Neural crest cell (in vitro differentiated cells): ENCODE measurements at regions not wholly inside any gene's neighbourhood (a gene's known extent, or its start where the extent isn't known, plus 50 kb on each side); places are given as distances from the start of the nearest gene placed in this dataset.

Source experiments
- DNase-seq: peaks from one replicate; pipeline ENCODE4 v3.0.0; 2021; ENCODE audit warnings: low read depth, mixed read lengths, low spot score
- H3K27ac Mint-ChIP-seq: one replicate; pipeline ENCODE4 v1.8.0; 2021; ENCODE audit warnings: mild to moderate bottlenecking, mixed read lengths; ENCODE audit not compliant: unreplicated experiment
- H3K27me3 Mint-ChIP-seq: 2 replicates; pipeline ENCODE4 v1.8.0; 2021; ENCODE audit warnings: low read depth, mild to moderate bottlenecking, mixed read lengths
- H3K36me3 Mint-ChIP-seq: 2 replicates; pipeline ENCODE4 v1.8.0; 2021; ENCODE audit warnings: low read depth, mild to moderate bottlenecking, mixed read lengths
- H3K4me1 Mint-ChIP-seq: 2 replicates; pipeline ENCODE4 v1.8.0; 2021; ENCODE audit warnings: mixed read lengths
- H3K4me3 Mint-ChIP-seq: one replicate; pipeline ENCODE4 v1.8.0; 2021; ENCODE audit warnings: mild to moderate bottlenecking, mixed read lengths
- H3K9me3 Mint-ChIP-seq: 2 replicates; pipeline ENCODE4 v1.8.0; 2021; ENCODE audit warnings: mixed read lengths
- CTCF ChIP-seq: fragments of 200-600 bp; sonication (generic); conservative IDR thresholded peaks from 2 replicates; pipeline ENCODE4 v1.5.0; 2021; ENCODE audit warnings: antibody characterized with exemption, mild to moderate bottlenecking

- TF ChIP-seq CTCF = no peak
These were observed 444.7 kb downstream of the TENT5A start for GRCh38 chr6:81307651-81308214.

GRCh38 chr6:81304466-81304865 lies 448.0 kb downstream of the TENT5A start:
- H3K27ac Mint-ChIP-seq = no peak overlapping the region
- peaks cover 15% of the 10 kb centered on the region for H3K4me1 Mint-ChIP-seq
- DNase-seq = no peak
- H3K9me3 Mint-ChIP-seq = no peaks in the 10 kb centered on the region
- TF ChIP-seq CTCF = no peak
- H3K4me3 Mint-ChIP-seq = no peak overlapping the region
- H3K27me3 Mint-ChIP-seq = no peaks in the 10 kb centered on the region
- H3K36me3 Mint-ChIP-seq = no peaks in the 10 kb centered on the region

More at GRCh38 chr6:81307651-81308214, 444.7 kb downstream of the TENT5A start:
- no peak overlapping the region for H3K4me3 Mint-ChIP-seq
- no peaks in the 10 kb centered on the region for H3K27me3 Mint-ChIP-seq
- H3K9me3 Mint-ChIP-seq = peaks cover 2% of the 10 kb centered on the region
- DNase-seq = no peak
- H3K4me1 Mint-ChIP-seq = peaks cover 15% of the 10 kb centered on the region
- H3K27ac Mint-ChIP-seq = no peak overlapping the region
- H3K36me3 Mint-ChIP-seq = no peaks in the 10 kb centered on the region

- Mint-ChIP-seq H3K36me3 (no peaks in the 10 kb centered on the region), H3K4me1 (peaks cover 8% of the 10 kb centered on the region), H3K9me3 (peaks cover 3% of the 10 kb centered on the region), H3K27ac (no peak overlapping the region), H3K27me3 (no peaks in the 10 kb centered on the region), H3K4me3 (no peak overlapping the region)
- no peak for DNase-seq
- no peak for TF ChIP-seq CTCF
These were observed 451.5 kb downstream of the TENT5A start for GRCh38 chr6:81300961-81301360.

- H3K4me3 Mint-ChIP-seq = no peak overlapping the region
- peaks cover 4% of the 10 kb centered on the region for H3K4me1 Mint-ChIP-seq
- no peak overlapping the region for H3K27ac Mint-ChIP-seq
- H3K27me3 Mint-ChIP-seq = no peaks in the 10 kb centered on the region
- no peak for TF ChIP-seq CTCF
- peaks cover 3% of the 10 kb centered on the region for H3K9me3 Mint-ChIP-seq
- no peaks in the 10 kb centered on the region for H3K36me3 Mint-ChIP-seq
- no peak for DNase-seq
These were observed 453.7 kb downstream of the TENT5A start for GRCh38 chr6:81298751-81299150.

- no peaks in the 10 kb centered on the region for H3K36me3 Mint-ChIP-seq
- H3K4me1 Mint-ChIP-seq = peaks cover 4% of the 10 kb centered on the region
- H3K27ac Mint-ChIP-seq = no peak overlapping the region
- no peak for DNase-seq
- peaks cover 3% of the 10 kb centered on the region for H3K9me3 Mint-ChIP-seq
- TF ChIP-seq CTCF = no peak
- no peaks in the 10 kb centered on the region for H3K27me3 Mint-ChIP-seq
- H3K4me3 Mint-ChIP-seq = no peak overlapping the region
These were observed 457.2 kb downstream of the TENT5A start for GRCh38 chr6:81295310-81295709.
